OCI-LY1 (cell line): ENCODE measurements at regions not wholly inside any gene's neighbourhood (a gene's known extent, or its start where the extent isn't known, plus 50 kb on each side); places are given as distances from the start of the nearest gene placed in this dataset.

ENCODE experiments used
- H2AFZ ChIP-seq: fragments of 200-600 bp; sonication (generic), shearing (Covaris generic); 2 replicates; pipeline ENCODE4 v1.6.0; 2014; ENCODE audit warnings: antibody characterized with exemption, mild to moderate bottlenecking, low read length
- H3F3A ChIP-seq: fragments of 200-600 bp; sonication (generic), shearing (Covaris generic); 2 replicates; pipeline ENCODE4 v1.6.0; 2014; ENCODE audit warnings: mild to moderate bottlenecking, antibody characterized with exemption, low read length, moderate library complexity; ENCODE audit not compliant: insufficient read depth
- H3K27ac ChIP-seq: fragments of 200-600 bp; sonication (generic); 2 replicates; pipeline ENCODE4 v1.5.1; 2014; ENCODE audit warnings: low read length, mixed run types, mild to moderate bottlenecking, low read depth; ENCODE audit not compliant: poor library complexity, severe bottlenecking
- H3K27me3 ChIP-seq: fragments of 200-600 bp; sonication (generic); 2 replicates; pipeline ENCODE4 v1.6.0; 2014; ENCODE audit warnings: antibody characterized with exemption, mild to moderate bottlenecking, low read length, moderate library complexity; ENCODE audit not compliant: insufficient read depth
- H3K36me3 ChIP-seq: fragments of 200-600 bp; sonication (generic); 2 replicates; pipeline ENCODE4 v1.6.1; 2014; ENCODE audit warnings: mild to moderate bottlenecking, antibody characterized with exemption, low read length, moderate library complexity, mixed read lengths; ENCODE audit not compliant: insufficient read depth
- H3K4me1 ChIP-seq: fragments of 200-600 bp; sonication (generic); 2 replicates; pipeline ENCODE4 v1.5.1; 2014; ENCODE audit warnings: mild to moderate bottlenecking, low read length, moderate library complexity; ENCODE audit not compliant: insufficient read depth, severe bottlenecking
- H3K4me2 ChIP-seq: fragments of 200-600 bp; sonication (generic), shearing (Covaris generic); 2 replicates; pipeline ENCODE4 v1.6.1; 2014; ENCODE audit warnings: low read length
- H3K4me3 ChIP-seq: fragments of 200-600 bp; sonication (generic); 2 replicates; pipeline ENCODE4 v1.5.1; 2014; ENCODE audit warnings: low read length, low read depth, mild to moderate bottlenecking, mixed read lengths; ENCODE audit not compliant: poor library complexity, severe bottlenecking
- H3K79me2 ChIP-seq: fragments of 200-600 bp; shearing (Covaris generic); 2 replicates; pipeline ENCODE4 v1.6.1; 2016; ENCODE audit warnings: mixed run types, low read length, mixed read lengths; ENCODE audit not compliant: insufficient read depth
- H3K9ac ChIP-seq: fragments of 200-600 bp; sonication (generic), shearing (Covaris generic); 2 replicates; pipeline ENCODE4 v1.6.1; 2014; ENCODE audit warnings: mild to moderate bottlenecking, low read length, mixed read lengths
- H3K9me2 ChIP-seq: fragments of 200-600 bp; sonication (generic), shearing (Covaris generic); 2 replicates; pipeline ENCODE4 v1.6.1; 2014; ENCODE audit warnings: low read depth, mild to moderate bottlenecking, low read length, mixed read lengths
- H3K9me3 ChIP-seq: fragments of 200-600 bp; shearing (Covaris generic); 2 replicates; pipeline ENCODE4 v1.6.1; 2014; ENCODE audit warnings: low read length, mixed read lengths
- H4K20me1 ChIP-seq: fragments of 200-600 bp; sonication (generic), shearing (Covaris generic); 2 replicates; pipeline ENCODE4 v1.6.0; 2016; ENCODE audit warnings: mild to moderate bottlenecking, low read length; ENCODE audit not compliant: insufficient read depth
- EZH2 ChIP-seq: fragments of 200-600 bp; sonication (generic), shearing (Covaris generic); IDR thresholded peaks from 2 replicates; pipeline ENCODE4 v1.8.0; 2017; ENCODE audit warnings: borderline replicate concordance, mixed run types, mild to moderate bottlenecking, antibody characterized with exemption, low read length, moderate library complexity, mixed read lengths
- TF ChIP-seq, protein P1 (sequence below): fragments of 200-600 bp; sonication (generic), shearing (Covaris generic); IDR thresholded peaks from 2 replicates; pipeline ENCODE4 v1.5.1; 2017; ENCODE audit warnings: mild to moderate bottlenecking, antibody characterized with exemption, low read length, moderate library complexity, mixed read lengths

DNA sequence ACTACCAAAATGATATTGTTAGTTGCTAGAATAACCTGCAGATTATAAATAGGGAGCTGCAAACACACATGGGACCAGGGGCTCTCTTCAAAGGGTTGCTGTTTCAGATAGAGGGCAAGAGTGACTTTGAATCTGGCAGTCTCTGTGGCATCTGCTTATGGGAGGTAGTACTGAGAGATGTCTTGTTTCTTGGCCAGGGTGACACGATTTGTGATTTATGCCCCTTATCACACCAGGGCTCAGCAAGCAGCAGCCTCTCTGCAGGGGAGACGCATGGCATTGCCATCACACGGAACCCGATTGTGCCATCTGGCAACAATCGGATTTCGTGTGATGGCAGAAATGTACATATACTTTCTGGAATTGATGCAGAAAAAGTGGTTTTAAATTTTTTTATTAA is 615.6 kb downstream of the ZNF608 start:
- H3K9ac ChIP-seq, result no peak overlapping the region
- no peaks in the 10 kb centered on the region for H3K36me3 ChIP-seq
- H3K4me3 ChIP-seq, result no peak overlapping the region
- no peak overlapping the region for H3K4me2 ChIP-seq
- H3K27me3 ChIP-seq, result no peaks in the 10 kb centered on the region
- peaks cover 37% of the 10 kb centered on the region for H3K4me1 ChIP-seq
- TF ChIP-seq, protein P1, sequence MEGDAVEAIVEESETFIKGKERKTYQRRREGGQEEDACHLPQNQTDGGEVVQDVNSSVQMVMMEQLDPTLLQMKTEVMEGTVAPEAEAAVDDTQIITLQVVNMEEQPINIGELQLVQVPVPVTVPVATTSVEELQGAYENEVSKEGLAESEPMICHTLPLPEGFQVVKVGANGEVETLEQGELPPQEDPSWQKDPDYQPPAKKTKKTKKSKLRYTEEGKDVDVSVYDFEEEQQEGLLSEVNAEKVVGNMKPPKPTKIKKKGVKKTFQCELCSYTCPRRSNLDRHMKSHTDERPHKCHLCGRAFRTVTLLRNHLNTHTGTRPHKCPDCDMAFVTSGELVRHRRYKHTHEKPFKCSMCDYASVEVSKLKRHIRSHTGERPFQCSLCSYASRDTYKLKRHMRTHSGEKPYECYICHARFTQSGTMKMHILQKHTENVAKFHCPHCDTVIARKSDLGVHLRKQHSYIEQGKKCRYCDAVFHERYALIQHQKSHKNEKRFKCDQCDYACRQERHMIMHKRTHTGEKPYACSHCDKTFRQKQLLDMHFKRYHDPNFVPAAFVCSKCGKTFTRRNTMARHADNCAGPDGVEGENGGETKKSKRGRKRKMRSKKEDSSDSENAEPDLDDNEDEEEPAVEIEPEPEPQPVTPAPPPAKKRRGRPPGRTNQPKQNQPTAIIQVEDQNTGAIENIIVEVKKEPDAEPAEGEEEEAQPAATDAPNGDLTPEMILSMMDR, result no peak
- TF ChIP-seq EZH2, result no peak
- no peaks in the 10 kb centered on the region for H3K79me2 ChIP-seq
- H3K27ac ChIP-seq, result no peak overlapping the region
- H4K20me1 ChIP-seq, result no peaks in the 10 kb centered on the region
- no peaks in the 10 kb centered on the region for H3F3A ChIP-seq
- no peak overlapping the region for H2AFZ ChIP-seq
- H3K9me2 ChIP-seq, result no peaks in the 10 kb centered on the region
- no peaks in the 10 kb centered on the region for H3K9me3 ChIP-seq

DNA sequence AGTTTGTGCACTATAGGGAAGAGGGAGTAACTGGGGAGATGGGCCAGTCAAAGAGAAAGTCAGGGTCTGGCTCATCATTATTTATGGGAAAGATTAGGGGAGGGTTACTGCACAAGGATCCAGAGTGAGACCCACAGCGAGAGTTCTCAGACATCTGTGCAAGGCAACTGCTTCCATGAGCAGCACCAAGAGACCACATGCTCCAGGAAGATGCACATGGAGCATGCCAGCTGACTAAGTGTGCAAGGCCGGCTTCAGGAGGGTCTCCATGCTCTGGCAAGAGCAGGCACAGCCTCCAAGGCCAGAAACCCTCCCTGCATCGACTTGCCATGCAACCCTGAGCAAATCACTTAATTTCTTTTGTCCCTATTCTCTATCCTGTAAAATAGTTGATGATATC is 616.9 kb downstream of the CSNK1G3 start:
- Histone ChIP-seq H3K9ac (no peak overlapping the region), H3K4me2 (no peak overlapping the region), H3K27me3 (no peaks in the 10 kb centered on the region), H3K36me3 (no peaks in the 10 kb centered on the region), H3K4me1 (peaks cover 57% of the 10 kb centered on the region), H3K79me2 (no peaks in the 10 kb centered on the region), H3K4me3 (no peak overlapping the region), H2AFZ (no peak overlapping the region), H4K20me1 (no peaks in the 10 kb centered on the region), H3K9me3 (no peaks in the 10 kb centered on the region), H3K27ac (no peak overlapping the region), H3F3A (no peaks in the 10 kb centered on the region), H3K9me2 (no peaks in the 10 kb centered on the region)
- no peak for TF ChIP-seq EZH2

DNA sequence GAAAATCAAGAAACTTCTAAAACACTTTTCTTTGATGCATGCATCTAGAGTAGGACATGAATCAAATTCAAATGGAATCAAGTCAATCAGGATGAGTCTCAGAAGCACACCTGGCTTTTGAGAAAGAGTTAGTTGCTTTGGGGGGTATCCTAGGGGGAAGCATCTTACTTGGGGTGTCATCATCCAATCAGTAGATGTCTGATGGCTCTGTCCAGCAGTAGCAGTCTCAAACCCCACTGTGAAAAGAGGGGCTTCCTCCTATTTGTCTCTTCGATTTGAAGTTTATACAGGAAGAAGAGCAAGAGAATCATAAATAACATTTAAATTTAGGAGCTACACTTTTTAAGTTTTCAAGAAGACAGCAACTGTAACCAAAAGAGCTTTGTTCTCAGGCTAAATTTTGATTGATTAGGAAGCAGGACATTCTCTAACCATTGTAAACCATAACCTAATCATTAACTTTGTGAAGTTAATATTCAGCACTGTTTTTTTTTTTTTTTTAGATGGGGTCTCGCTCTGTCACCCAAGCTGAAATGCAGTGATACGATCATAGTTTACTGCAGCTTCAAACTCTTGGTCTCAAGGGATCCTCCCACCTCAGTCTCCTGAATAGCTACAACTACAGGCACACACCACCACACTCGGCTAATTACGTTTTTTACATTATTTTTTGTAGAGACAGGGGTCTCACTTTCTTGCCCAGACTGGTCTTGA is 614.7 kb downstream of the CSNK1G3 start:
- Histone ChIP-seq H4K20me1 (no peaks in the 10 kb centered on the region), H3F3A (no peaks in the 10 kb centered on the region), H3K27me3 (no peaks in the 10 kb centered on the region), H3K27ac (no peak overlapping the region), H3K9ac (no peak overlapping the region), H3K9me3 (no peaks in the 10 kb centered on the region), H3K36me3 (no peaks in the 10 kb centered on the region), H3K9me2 (no peaks in the 10 kb centered on the region), H3K79me2 (no peaks in the 10 kb centered on the region), H3K4me3 (no peak overlapping the region), H2AFZ (peak overlapping the region; percentile 75; the same call in 1 of the 2 replicates), H3K4me2 (peak overlapping the region; percentile 29; the same call in 1 of the 2 replicates), H3K4me1 (peaks cover 59% of the 10 kb centered on the region)
- TF ChIP-seq, protein P1, result no peak
- no peak for TF ChIP-seq EZH2

DNA sequence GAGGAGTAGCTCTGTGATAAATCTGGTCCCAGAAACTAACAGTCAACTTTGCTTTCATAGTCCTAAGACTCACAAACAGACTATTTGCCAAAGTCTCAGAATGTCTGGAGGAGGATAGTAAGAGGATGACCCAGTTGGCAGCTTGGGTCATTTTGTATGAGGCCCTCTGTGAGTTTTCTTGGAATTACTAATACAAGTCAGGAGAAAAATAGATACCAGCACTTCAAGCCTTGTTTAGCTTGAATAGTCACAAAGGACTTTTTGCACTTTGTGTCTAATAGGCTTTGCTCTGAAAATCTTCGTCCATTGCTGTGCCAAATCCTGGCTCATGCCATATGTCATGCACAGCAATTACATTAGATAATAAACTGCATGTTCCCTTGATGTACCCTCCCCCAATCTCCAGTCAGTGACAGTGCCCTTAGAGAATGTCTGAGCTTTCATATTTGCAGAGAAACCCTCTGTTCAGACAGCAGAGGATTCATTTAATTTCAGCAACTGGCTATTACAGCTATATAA is 612.8 kb downstream of the CSNK1G3 start:
- Histone ChIP-seq H3K27ac (peak overlapping the region; percentile 29), H3K27me3 (no peaks in the 10 kb centered on the region), H3K4me1 (peaks cover 52% of the 10 kb centered on the region), H3K36me3 (no peaks in the 10 kb centered on the region), H3K4me2 (peak overlapping the region; percentile 18; the same call in 1 of the 2 replicates), H3F3A (no peaks in the 10 kb centered on the region), H3K9me2 (no peaks in the 10 kb centered on the region), H3K9ac (peak overlapping the region; percentile 15; the same call in 1 of the 2 replicates), H3K9me3 (peaks cover 5% of the 10 kb centered on the region; the same call in 1 of the 2 replicates), H3K79me2 (no peaks in the 10 kb centered on the region), H4K20me1 (no peaks in the 10 kb centered on the region), H3K4me3 (no peak overlapping the region), H2AFZ (peak overlapping the region; percentile 61; the same call in 1 of the 2 replicates)
- no peak for TF ChIP-seq EZH2
- TF ChIP-seq, protein P1, result no peak
